Activated CD8-positive, alpha-beta T cell treated with anti-CD3 and anti-CD28 coated beads for 36 hours (primary cell): ENCODE measurements at regions not wholly inside any gene's neighbourhood (a gene's known extent, or its start where the extent isn't known, plus 50 kb on each side); places are given as distances from the start of the nearest gene placed in this dataset.
A peak's percentile ranks its signal among the peaks of the same experiment; 100 is the strongest.

ENCODE experiments used
- ATAC-seq: fragments of 200-7000 bp; cut with Tn5 transposase; one replicate; pipeline ENCODE4 v1.10.0; 2021; ENCODE audit warnings: mild to moderate bottlenecking, moderate library complexity
- CTCF ChIA-PET: fragments of 350-600 bp; sonication (Branson Sonifier 250); formaldehyde crosslinking; loops from one replicate; lab custom pipeline; 2021; ENCODE audit warnings: antibody characterized with exemption; lab: Charles Lee
- POLR2A ChIA-PET: fragments of 350-600 bp; sonication (Branson Sonifier 250); formaldehyde crosslinking; loops from one replicate; lab custom pipeline; 2021; ENCODE audit warnings: antibody characterized with exemption; lab: Charles Lee
- DNase-seq: peaks from one replicate; pipeline ENCODE4 v3.0.0-alpha.2; 2020
- H3K27ac Mint-ChIP-seq: one replicate; pipeline ENCODE4 v1.8.0; 2021; ENCODE audit warnings: mild to moderate bottlenecking, mixed read lengths
- H3K27me3 Mint-ChIP-seq: one replicate; pipeline ENCODE4 v1.8.0; 2021; ENCODE audit warnings: mixed read lengths
- H3K36me3 Mint-ChIP-seq: one replicate; pipeline ENCODE4 v1.8.0; 2021; ENCODE audit warnings: low read depth, mixed read lengths
- H3K4me1 Mint-ChIP-seq: one replicate; pipeline ENCODE4 v1.8.0; 2021; ENCODE audit warnings: low read depth, mixed read lengths
- H3K4me3 Mint-ChIP-seq: one replicate; pipeline ENCODE4 v1.8.0; 2021; ENCODE audit warnings: mild to moderate bottlenecking, moderate library complexity, mixed read lengths
- H3K9me3 Mint-ChIP-seq: one replicate; pipeline ENCODE4 v1.8.0; 2021; ENCODE audit warnings: mixed read lengths
- intact Hi-C: fragments of 100-400 bp; cut with micrococcal nuclease; formaldehyde crosslinking; loops from one replicate; pipeline ENCODE4 v1.10.0; 2022
- TF ChIP-seq, protein P1 (sequence below): fragments of 200-600 bp; IDR thresholded peaks from one replicate; pipeline ENCODE4 v1.8.0; 2022; ENCODE audit warnings: antibody characterized with exemption, mild to moderate bottlenecking

DNA sequence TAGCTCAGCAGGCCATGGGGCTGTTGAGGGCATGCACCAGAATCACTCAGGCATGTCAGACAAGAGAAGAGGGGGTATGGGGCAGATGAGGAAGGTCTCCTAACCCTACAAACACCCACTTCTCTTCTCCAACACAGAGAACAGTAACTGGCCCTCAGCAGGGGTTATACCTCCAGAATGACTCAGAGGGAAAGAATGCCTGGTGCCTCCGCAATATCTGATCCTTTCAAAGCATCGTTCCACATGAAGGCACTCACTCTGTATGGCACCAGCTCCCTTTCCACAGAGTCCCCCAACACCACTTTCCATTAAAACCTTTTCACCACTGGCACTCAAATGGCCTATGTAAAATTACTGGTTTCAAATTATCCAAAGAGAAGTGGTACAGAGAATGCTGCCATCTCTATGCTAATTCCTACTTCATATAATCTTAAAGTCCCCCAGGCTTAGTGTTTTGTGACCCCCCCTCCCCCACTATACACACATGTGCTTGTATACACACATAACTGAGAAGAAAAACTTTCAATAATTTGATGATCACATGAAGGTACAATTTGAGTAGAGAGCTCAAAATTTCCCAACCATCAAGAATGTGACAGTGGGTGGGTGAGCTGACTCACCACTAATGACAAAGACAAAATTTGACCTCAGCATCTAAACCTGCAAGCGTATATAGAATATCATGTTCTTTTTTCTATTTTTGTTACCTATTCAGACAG, 91.5 kb downstream of the SIPA1L2 start:
- H3K27ac Mint-ChIP-seq, result no peak overlapping the region
- no peaks in the 10 kb centered on the region for H3K27me3 Mint-ChIP-seq
- no peak overlapping the region for H3K4me3 Mint-ChIP-seq
- ChIA-PET POLR2A (no interaction called here), CTCF (no interaction called here)
- intact Hi-C loops, result no loop called here
- ATAC-seq (no peak), DNase-seq (peak; percentile 7)
- H3K36me3 Mint-ChIP-seq, result no peaks in the 10 kb centered on the region
- TF ChIP-seq, protein P1, sequence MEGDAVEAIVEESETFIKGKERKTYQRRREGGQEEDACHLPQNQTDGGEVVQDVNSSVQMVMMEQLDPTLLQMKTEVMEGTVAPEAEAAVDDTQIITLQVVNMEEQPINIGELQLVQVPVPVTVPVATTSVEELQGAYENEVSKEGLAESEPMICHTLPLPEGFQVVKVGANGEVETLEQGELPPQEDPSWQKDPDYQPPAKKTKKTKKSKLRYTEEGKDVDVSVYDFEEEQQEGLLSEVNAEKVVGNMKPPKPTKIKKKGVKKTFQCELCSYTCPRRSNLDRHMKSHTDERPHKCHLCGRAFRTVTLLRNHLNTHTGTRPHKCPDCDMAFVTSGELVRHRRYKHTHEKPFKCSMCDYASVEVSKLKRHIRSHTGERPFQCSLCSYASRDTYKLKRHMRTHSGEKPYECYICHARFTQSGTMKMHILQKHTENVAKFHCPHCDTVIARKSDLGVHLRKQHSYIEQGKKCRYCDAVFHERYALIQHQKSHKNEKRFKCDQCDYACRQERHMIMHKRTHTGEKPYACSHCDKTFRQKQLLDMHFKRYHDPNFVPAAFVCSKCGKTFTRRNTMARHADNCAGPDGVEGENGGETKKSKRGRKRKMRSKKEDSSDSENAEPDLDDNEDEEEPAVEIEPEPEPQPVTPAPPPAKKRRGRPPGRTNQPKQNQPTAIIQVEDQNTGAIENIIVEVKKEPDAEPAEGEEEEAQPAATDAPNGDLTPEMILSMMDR, result no peak
- no peaks in the 10 kb centered on the region for H3K9me3 Mint-ChIP-seq
- H3K4me1 Mint-ChIP-seq, result peaks cover 4% of the 10 kb centered on the region

DNA sequence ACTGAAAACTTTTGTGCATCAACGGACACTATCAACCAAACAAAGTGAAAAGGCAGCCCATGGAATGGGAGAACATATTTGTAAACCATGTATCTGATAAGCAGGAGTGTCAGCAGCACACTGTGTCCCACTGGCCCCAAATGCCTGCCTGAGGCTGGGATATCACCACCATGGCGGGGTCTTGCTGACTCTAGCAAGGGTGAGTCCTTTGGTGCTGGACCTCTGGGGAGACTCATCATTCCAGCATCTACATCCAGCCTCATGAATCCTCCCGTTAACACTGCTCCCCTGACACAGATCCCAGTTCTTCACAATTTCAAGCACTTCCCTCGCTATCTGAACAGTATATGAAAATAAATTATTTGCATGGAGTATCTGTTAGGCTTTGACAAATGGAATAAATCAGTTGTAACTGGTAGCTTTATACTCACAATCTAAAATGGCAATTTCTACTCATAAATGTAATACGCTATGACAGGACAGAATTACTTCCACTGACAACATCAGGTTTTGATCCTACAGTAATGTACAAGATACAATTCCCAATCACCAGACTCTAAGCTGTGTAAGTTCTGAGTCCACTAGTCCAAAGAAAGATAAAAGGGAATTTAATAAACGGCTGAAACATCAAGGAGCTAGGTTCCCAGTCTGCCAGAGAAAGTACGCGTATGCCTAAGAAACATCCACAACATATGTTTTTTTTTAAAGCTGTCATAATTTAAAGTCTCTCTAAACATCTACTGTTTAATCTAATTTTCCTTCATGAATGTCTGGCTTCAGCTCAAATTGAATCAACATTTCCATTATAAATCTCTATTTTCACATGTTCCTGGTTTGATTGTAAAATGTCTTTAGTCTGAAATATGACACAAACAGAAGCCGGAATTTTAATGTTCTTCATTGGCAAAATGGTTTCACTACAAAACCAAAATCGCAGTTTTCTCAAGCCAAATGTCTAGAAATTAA, 95.1 kb downstream of the SIPA1L2 start:
- H3K36me3 Mint-ChIP-seq, result no peaks in the 10 kb centered on the region
- H3K27me3 Mint-ChIP-seq, result no peaks in the 10 kb centered on the region
- intact Hi-C loops, result no loop called here
- H3K27ac Mint-ChIP-seq, result no peak overlapping the region
- POLR2A ChIA-PET, result interaction anchor here (0.6 to 0.7 kb wide), 2 partner anchors 21 to 330 kb away, joined by 3 read pairs; no protein-coding TSS in a partner anchor
- H3K4me1 Mint-ChIP-seq, result peaks cover 4% of the 10 kb centered on the region
- no peaks in the 10 kb centered on the region for H3K9me3 Mint-ChIP-seq
- no peak overlapping the region for H3K4me3 Mint-ChIP-seq
- no peak for ATAC-seq
- CTCF ChIA-PET, result no interaction called here
- TF ChIP-seq, protein P1, result no peak
- no peak for DNase-seq

DNA sequence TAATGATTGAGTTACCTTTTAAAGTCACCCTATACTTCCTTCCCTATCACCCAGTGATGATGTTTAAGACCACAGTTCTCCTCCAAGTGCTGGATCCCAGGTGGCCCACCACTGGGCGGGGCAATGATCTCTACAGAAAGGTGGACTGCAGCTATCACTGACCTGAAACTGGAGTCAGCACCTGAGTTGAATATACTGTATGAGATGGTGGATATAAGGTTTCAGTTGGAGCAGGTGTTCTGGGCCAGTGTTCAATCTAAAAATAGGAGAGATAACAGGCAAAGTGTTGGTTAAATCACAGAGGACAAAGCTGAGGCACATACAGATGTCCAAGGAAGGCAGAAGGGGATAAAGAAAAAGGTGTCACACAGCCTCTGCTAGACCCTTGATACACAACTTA, 96.6 kb downstream of the SIPA1L2 start:
- H3K36me3 Mint-ChIP-seq, result no peaks in the 10 kb centered on the region
- no peaks in the 10 kb centered on the region for H3K27me3 Mint-ChIP-seq
- H3K27ac Mint-ChIP-seq, result no peak overlapping the region
- H3K9me3 Mint-ChIP-seq, result no peaks in the 10 kb centered on the region
- POLR2A ChIA-PET, result no interaction called here
- DNase-seq, result no peak
- CTCF ChIA-PET, result interaction anchor here (1.7 kb wide), 1 partner anchor 94 kb away, joined by 4 read pairs; no protein-coding TSS in a partner anchor
- TF ChIP-seq, protein P1, result no peak
- H3K4me3 Mint-ChIP-seq, result no peak overlapping the region
- no peak for ATAC-seq
- peaks cover 9% of the 10 kb centered on the region for H3K4me1 Mint-ChIP-seq
- intact Hi-C loops, result no loop called here

DNA sequence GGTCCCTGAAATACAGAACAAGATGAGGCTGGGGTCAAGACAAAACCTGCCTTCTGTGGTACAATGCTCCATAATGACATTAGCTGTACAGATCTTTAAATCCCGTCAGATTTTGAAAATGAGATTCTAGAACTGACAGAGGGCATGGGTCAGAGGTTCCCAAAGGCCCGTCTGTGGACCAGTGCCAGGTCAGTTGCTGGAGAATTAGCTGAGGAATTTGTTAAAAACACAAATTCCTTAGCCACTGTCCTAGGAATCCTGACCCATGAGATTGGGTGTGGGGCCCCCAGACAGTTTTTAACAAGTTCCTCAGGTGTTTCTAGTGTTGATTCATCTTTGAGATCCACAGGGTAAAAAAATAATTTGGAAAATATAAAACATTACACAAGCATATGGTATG, 97.0 kb downstream of the SIPA1L2 start:
- POLR2A ChIA-PET, result no interaction called here
- Mint-ChIP-seq H3K27ac (no peak overlapping the region), H3K4me1 (peaks cover 9% of the 10 kb centered on the region), H3K4me3 (no peak overlapping the region), H3K9me3 (no peaks in the 10 kb centered on the region), H3K27me3 (no peaks in the 10 kb centered on the region), H3K36me3 (no peaks in the 10 kb centered on the region)
- intact Hi-C loops, result no loop called here
- DNase-seq (no peak), ATAC-seq (no peak)
- CTCF ChIA-PET, result interaction anchor here (1.7 kb wide), 1 partner anchor 95 kb away, joined by 4 read pairs; no protein-coding TSS in a partner anchor
- TF ChIP-seq, protein P1, result no peak
